GM12874 (cell line): ENCODE measurements at regions not wholly inside any gene's neighbourhood (a gene's known extent, or its start where the extent isn't known, plus 50 kb on each side); places are given as distances from the start of the nearest gene placed in this dataset.

ENCODE experiments used
- TF ChIP-seq, protein P1 (sequence below): IDR thresholded peaks from 2 replicates; pipeline ENCODE4 v1.5.1; 2011; ENCODE audit warnings: low read depth, mild to moderate bottlenecking, control low read depth, low read length, moderate library complexity; ENCODE audit not compliant: insufficient read depth

DNA sequence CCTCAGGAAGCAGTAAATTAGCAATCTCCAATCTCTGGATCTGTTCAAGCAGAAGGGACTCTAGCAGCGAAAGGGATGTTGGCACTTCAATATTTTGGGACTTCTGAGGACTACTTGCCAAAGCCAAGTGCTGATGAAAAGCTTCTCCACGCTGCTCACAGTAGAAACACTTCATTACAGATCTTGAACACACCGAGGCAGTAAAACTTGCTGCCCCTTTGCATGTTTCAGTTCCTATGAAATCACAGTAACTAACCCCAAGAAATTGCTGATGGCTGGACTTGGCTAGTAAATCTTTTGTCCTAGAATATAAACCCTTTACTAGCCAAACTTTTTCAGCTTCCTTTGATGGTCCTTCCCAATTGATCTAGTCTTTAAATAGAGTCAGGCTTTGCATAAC lies 750.5 kb upstream of the GRM7 start:
- TF ChIP-seq, protein P1, sequence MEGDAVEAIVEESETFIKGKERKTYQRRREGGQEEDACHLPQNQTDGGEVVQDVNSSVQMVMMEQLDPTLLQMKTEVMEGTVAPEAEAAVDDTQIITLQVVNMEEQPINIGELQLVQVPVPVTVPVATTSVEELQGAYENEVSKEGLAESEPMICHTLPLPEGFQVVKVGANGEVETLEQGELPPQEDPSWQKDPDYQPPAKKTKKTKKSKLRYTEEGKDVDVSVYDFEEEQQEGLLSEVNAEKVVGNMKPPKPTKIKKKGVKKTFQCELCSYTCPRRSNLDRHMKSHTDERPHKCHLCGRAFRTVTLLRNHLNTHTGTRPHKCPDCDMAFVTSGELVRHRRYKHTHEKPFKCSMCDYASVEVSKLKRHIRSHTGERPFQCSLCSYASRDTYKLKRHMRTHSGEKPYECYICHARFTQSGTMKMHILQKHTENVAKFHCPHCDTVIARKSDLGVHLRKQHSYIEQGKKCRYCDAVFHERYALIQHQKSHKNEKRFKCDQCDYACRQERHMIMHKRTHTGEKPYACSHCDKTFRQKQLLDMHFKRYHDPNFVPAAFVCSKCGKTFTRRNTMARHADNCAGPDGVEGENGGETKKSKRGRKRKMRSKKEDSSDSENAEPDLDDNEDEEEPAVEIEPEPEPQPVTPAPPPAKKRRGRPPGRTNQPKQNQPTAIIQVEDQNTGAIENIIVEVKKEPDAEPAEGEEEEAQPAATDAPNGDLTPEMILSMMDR = no peak

DNA sequence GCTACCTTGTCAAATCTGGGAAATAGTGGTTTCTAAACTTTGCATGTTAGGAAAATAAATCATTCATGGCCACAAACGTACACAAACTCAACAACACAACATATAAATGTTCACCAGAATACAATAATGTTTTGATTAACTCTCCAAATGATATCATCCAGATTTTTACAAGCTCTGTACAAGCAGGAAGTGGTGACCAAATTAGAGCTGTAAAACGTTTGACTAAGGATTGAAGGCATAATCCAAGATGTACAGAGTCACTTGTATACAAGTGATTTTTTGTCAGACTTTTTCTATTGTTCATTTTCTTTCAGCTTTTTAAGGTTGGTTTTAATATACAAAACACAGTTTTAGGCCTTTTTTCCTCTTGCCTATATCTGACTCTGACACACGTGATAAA lies 748.4 kb upstream of the GRM7 start:
- TF ChIP-seq, protein P1 = no peak

DNA sequence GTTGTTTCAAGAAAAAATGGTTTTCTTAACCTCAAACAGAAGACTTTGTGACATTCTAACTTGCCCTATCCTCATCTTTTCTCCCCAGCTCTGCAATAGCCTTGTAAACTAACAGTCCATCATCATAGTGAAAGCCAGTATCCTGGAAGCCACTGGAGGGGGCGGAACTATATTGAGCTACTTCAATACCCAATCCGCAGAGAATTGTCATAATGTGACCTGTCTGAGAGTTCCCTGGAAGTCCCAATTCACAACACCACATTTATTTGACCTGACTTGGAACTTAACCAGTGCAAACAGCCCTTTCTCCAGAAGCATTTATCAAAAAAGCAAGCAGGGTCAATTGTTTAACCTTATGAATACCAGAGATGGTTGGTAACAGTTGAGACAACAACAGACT lies 747.6 kb upstream of the GRM7 start:
- TF ChIP-seq, protein P1 = no peak

DNA sequence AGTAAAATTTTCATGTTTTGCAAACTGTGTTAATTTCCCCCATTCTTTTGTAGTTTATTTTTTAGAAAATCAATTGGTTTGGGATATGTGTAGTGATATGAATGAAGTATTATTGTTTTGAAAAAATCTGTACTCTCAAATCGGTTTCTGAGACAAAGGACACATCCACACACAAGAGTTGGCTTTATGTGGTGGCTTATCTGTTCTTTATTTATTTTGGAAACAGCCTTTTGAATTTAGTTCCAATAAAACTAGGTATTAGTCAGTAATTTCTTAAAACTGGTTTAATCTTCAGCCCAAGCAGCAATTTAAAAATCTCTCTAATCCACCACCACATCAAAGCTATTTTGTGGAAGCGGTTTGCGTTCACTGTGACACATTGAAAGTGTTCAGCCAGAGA lies 741.5 kb upstream of the GRM7 start:
- TF ChIP-seq, protein P1 = no peak

DNA sequence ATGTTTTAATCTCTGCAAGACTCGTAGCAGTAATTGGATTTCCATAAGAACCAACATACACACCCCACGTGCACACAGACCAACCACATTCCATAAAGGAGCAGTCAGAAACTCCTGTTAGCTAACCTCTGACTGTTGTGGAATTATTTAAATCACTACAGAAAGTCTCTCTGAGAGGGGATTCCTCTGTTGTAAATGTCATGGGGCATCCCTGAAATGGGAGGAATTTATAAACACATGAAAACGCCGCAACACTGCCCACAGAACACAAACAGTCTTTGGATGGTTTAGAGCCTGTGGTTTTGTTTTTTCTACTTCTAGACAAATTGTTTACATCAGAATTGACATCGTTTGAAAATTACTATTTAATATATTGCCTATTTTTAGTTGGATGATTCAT lies 740.1 kb upstream of the GRM7 start:
- TF ChIP-seq, protein P1 = no peak

DNA sequence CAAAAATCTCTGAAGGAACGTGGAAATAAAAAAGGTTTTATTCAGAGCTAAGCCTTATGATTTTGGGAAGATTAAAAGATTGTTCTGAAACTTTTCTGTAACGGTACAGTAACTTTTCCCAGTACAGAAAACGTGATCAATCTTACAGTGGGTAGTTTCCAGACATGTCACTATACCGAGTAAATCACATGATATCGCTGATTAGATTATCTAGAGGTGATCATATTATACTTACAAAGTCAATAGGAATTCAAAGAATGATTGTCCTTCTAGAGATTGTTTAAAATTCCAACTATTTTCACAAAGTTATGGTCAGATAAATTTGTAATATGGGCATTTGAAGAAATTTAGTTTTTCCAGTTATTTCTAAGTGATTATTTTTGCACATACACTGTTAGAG lies 736.0 kb upstream of the GRM7 start:
- TF ChIP-seq, protein P1 = no peak

DNA sequence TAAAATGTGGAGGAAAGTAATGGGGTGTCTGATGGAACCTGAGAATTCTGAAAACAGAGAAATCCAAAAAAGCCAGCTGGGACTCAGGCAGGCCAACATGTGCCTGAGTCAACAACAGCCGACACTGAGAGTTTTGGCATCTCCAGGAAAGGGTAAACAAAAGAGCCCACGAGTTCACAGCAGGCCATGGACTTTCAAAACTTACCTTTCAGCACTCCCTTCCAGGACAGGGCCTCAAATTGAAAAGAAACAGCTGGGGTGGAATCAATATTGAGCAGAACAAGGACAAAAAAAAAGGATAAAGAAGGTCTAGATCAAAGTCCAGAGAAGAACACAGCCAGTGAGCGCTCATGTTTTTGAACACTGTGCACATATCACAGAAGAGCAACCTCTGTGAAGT lies 735.4 kb upstream of the GRM7 start:
- TF ChIP-seq, protein P1 = no peak

DNA sequence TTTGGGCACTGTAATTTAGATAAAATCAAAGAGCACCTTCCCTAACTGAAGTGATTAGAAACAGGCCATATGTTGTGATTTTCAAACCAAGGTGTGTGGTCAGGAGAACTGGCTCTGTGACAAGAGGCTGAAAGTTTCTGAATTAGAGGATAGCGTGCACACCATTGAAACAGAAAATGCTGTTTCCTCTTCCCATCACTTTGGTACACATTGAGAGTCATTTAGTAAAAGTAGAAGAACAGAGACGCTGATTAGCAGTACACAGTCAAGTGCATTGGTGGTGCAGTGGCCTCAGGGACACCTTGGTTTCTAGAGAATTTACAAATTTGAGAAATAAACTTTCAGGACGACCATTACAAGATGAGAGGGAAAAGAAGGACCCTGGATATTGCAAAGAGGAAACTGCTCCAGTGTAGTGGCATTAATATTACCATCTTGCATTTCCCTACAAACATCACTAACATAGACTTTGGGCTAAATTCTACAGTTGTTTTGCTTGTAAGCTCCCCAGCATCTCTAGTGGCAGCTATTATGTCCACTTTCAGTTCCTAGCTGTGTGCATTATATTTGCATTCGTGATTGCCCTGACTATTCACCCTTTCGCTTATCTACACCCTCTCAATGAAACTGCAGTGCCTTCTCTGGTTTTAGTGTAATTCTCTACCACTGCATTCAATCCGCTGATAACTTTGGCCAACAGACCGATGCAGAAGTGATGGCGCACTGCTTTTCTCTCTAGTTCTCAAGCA lies 728.1 kb upstream of the GRM7 start:
- TF ChIP-seq, protein P1 = 0 out of 2 replicates have a peak, but pooled peaks have one; percentile 3
